ENCODE measurements at regions not wholly inside any gene's neighbourhood (a gene's known extent, or its start where the extent isn't known, plus 50 kb on each side); places are given as distances from the start of the nearest gene placed in this dataset.

GRCh38 chr6:62716719-62717118 is 430.7 kb upstream of the KHDRBS2 start:
- no peak overlapping the region for H3K4me3 Mint-ChIP-seq
- H3K9me3 Mint-ChIP-seq: no peaks in the 10 kb centered on the region
- H3K4me1 Mint-ChIP-seq: no peaks in the 10 kb centered on the region
- no peaks in the 10 kb centered on the region for H3K27me3 Mint-ChIP-seq
- no peak overlapping the region for H3K27ac Mint-ChIP-seq
- H3K36me3 Mint-ChIP-seq: no peaks in the 10 kb centered on the region

DNA sequence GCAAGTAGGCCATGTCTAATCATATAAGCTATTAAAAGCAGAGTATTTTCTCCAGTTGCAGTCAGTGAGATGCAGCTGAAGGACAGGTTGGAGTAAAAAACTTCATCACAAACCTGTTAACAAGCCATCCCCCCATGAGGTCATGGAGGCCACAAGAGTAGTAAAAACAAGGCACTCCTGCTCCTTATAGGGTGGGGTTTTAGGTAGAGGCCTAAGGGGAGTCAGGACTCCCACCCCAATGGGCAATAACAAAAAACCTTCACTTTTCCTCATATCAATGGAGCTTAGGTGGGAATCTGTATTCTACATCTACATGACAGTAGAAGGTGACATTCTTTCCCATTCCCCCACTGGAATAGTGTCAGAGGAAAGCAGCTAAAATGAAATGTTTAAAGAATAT is 428.1 kb upstream of the KHDRBS2 start:
- Mint-ChIP-seq H3K27ac (no peak overlapping the region), H3K27me3 (no peaks in the 10 kb centered on the region), H3K4me3 (no peak overlapping the region), H3K36me3 (no peaks in the 10 kb centered on the region), H3K9me3 (no peaks in the 10 kb centered on the region), H3K4me1 (no peaks in the 10 kb centered on the region)

- no peaks in the 10 kb centered on the region for H3K9me3 Mint-ChIP-seq
- H3K4me1 Mint-ChIP-seq: no peaks in the 10 kb centered on the region
- no peaks in the 10 kb centered on the region for H3K36me3 Mint-ChIP-seq
- no peaks in the 10 kb centered on the region for H3K27me3 Mint-ChIP-seq
- H3K4me3 Mint-ChIP-seq: no peak overlapping the region
- H3K27ac Mint-ChIP-seq: no peak overlapping the region
These were observed 425.7 kb upstream of the KHDRBS2 start for GRCh38 chr6:62711750-62712149.

DNA sequence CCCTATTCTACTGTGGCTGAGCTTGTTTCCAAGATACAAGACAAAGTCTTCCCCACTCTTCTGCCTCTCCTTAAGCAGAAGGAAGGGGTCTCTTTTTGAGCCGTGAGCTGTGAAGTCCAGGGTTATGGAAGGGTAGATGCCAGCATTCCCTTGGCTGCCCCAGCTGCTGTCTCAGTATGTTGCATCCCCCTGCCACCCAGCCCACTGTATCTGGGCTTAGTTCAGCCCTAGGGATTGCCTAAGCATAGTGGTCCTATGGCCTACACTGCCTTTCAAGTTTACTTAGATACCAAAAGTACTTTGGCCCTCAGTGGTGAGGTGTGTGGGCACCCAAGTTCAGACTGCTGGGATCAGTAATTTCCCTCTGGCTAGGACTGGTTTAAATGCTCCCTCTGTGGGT is 421.9 kb upstream of the KHDRBS2 start:
- Mint-ChIP-seq H3K27me3 (no peaks in the 10 kb centered on the region), H3K27ac (no peak overlapping the region), H3K4me1 (no peaks in the 10 kb centered on the region), H3K9me3 (no peaks in the 10 kb centered on the region), H3K4me3 (no peak overlapping the region), H3K36me3 (no peaks in the 10 kb centered on the region)

GRCh38 chr6:62707156-62707555 is 421.1 kb upstream of the KHDRBS2 start:
- Mint-ChIP-seq H3K27ac (no peak overlapping the region), H3K9me3 (no peaks in the 10 kb centered on the region)

DNA sequence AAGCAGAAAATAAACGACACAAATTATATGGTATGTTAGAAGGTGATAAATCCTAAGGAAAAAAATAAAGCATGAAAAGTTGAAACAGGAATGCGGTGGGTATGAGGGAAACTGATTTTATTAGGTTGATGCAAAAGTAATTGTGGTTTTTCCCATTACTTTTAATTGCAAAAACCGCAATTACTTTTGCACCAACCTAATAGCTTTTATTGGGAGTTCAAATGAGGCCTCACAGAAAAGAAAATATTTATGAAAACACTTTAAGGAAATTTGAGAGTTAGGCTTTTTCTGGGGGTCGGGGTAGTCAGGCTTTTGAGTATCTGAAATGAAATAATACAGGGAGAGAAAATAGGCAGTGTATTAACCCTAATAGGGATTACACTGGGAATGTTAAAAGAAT is 397.0 kb upstream of the KHDRBS2 start:
- H3K4me3 Mint-ChIP-seq: no peak overlapping the region
- H3K9me3 Mint-ChIP-seq: peaks cover 0 to 2% (median 1%) of the 10 kb centered on the region in 3 donors
- H3K36me3 Mint-ChIP-seq: peaks cover 2% of the 10 kb centered on the region
- no peaks in the 10 kb centered on the region for H3K4me1 Mint-ChIP-seq
- H3K27me3 Mint-ChIP-seq: no peaks in the 10 kb centered on the region
- no peak overlapping the region for H3K27ac Mint-ChIP-seq

More at GRCh38 chr6:62707156-62707555, 421.1 kb upstream of the KHDRBS2 start:
- no peaks in the 10 kb centered on the region for H3K27me3 Mint-ChIP-seq
- H3K4me1 Mint-ChIP-seq: no peaks in the 10 kb centered on the region
- H3K4me3 Mint-ChIP-seq: no peak overlapping the region
- no peaks in the 10 kb centered on the region for H3K36me3 Mint-ChIP-seq

DNA sequence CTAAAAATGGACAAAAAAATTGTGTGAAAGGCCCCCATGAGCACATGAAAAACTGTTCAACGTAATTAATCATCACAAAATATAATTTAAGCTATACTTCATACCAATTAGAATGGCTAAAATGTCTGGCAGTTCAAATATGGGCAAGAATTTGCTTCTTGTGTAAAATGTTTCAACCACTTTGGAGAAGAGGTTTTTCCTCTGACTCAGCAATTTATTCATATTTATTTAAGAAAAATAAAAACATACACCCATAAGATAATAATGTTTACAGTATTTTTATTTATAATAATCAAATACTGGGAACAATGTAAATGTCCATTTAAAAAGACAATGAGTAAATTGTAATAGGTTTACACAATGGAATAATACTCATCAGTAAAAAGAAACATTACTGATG is 395.1 kb upstream of the KHDRBS2 start:
- Mint-ChIP-seq H3K36me3 (peaks cover 2% of the 10 kb centered on the region), H3K27me3 (no peaks in the 10 kb centered on the region), H3K9me3 (peaks cover 2 to 9% (median 5%) of the 10 kb centered on the region in 3 donors), H3K4me3 (no peak overlapping the region), H3K27ac (no peak overlapping the region), H3K4me1 (no peaks in the 10 kb centered on the region)

GRCh38 chr6:62672989-62673388 is 387.0 kb upstream of the KHDRBS2 start:
- H3K27ac Mint-ChIP-seq: no peak overlapping the region
- peaks cover 1 to 9% (median 3%) of the 10 kb centered on the region in 3 donors for H3K9me3 Mint-ChIP-seq
- no peaks in the 10 kb centered on the region for H3K36me3 Mint-ChIP-seq
- no peaks in the 10 kb centered on the region for H3K27me3 Mint-ChIP-seq
- no peaks in the 10 kb centered on the region for H3K4me1 Mint-ChIP-seq
- no peak overlapping the region for H3K4me3 Mint-ChIP-seq

GRCh38 chr6:62670490-62671223 is 384.6 kb upstream of the KHDRBS2 start:
- peaks cover 0 to 1% (median 0%) of the 10 kb centered on the region in 3 donors for H3K9me3 Mint-ChIP-seq
- H3K27ac Mint-ChIP-seq: no peak overlapping the region
- H3K36me3 Mint-ChIP-seq: no peaks in the 10 kb centered on the region
- H3K4me1 Mint-ChIP-seq: no peaks in the 10 kb centered on the region
- H3K27me3 Mint-ChIP-seq: no peaks in the 10 kb centered on the region
- H3K4me3 Mint-ChIP-seq: no peak overlapping the region

DNA sequence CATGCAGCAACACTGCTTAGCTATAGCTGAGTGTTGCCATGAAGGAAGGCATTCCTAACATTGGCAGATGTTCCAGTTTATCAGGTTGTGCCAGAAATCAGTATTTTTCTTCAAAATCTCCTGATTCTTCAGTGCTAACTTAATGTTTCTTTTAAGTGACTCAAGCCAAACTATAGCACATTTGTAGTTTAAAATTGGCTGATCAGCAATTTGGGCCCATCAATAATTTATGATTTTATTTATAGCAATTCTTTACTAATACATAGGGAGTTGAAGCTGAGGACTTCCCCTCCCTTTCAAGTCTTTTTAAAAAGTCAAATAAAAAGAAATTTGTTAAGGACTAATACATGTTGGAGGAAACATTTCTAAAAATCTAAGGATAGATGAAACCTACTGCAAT is 383.8 kb upstream of the KHDRBS2 start:
- H3K4me1 Mint-ChIP-seq: no peaks in the 10 kb centered on the region
- no peaks in the 10 kb centered on the region for H3K27me3 Mint-ChIP-seq
- H3K36me3 Mint-ChIP-seq: no peaks in the 10 kb centered on the region
- H3K27ac Mint-ChIP-seq: no peak overlapping the region
- H3K9me3 Mint-ChIP-seq: no peaks in the 10 kb centered on the region
- H3K4me3 Mint-ChIP-seq: no peak overlapping the region

DNA sequence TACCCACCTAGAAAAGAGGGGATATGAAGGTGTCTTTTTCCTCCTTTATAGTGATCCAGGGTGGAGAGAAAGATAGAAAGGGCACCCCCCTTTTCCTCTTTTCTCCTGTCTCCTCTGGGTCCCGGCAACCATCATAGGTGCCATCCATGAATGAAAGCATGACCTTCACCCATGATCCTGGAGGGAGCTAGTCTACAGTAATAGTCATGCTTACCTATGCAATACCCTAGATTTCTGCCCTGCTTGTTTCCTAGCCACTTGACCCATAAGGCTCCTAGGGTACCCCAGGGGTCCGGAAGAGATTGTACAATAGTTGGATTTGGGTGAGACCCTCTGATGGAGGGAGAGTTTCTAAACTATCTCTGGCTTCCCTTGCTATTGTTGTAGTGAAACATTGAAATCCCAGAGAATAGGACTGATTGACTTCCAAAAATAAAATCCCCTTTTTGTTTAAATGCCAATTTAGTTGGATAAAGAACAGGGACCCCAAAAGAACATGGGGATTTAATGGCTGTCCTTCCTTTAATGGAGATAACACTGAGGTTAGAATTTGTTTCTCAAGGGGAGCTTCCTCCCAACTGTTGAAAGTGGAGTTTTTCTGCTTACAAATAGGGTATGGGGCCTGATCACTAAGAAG is 366.8 kb upstream of the KHDRBS2 start:
- no peaks in the 10 kb centered on the region for H3K36me3 Mint-ChIP-seq

DNA sequence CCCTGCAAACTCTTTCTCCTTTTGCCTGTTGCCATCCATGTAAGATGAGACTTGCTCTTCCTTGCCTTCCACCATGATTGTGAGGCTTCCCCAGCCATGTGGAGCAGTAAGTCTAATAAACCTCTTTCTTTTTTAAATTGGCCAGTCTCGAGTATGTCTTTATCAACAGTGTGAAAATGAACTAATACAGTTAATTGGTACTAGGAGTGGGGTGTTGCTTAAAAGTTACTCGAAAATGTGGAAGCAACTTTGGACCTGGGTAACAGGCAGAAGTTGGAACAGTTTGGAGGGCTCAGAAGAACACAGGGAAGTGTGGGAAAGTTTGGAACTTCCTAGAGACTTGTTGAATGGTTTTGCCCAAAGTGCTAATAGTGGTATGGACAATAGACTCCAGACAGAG is 359.2 kb upstream of the KHDRBS2 start:
- H3K9me3 Mint-ChIP-seq: peaks cover 13 to 27% (median 14%) of the 10 kb centered on the region in 3 donors
- H3K36me3 Mint-ChIP-seq: no peaks in the 10 kb centered on the region
- no peak overlapping the region for H3K4me3 Mint-ChIP-seq
- no peaks in the 10 kb centered on the region for H3K27me3 Mint-ChIP-seq
- H3K4me1 Mint-ChIP-seq: no peaks in the 10 kb centered on the region
- no peak overlapping the region for H3K27ac Mint-ChIP-seq

More for the DNA sequence above, 366.8 kb upstream of the KHDRBS2 start:
- no peak overlapping the region for H3K4me3 Mint-ChIP-seq
- no peaks in the 10 kb centered on the region for H3K27me3 Mint-ChIP-seq
- peaks cover 15 to 39% (median 23%) of the 10 kb centered on the region in 3 donors for H3K9me3 Mint-ChIP-seq
- H3K27ac Mint-ChIP-seq: peak overlapping the region in 1 of 3 donors; percentile 2
- no peaks in the 10 kb centered on the region for H3K4me1 Mint-ChIP-seq

DNA sequence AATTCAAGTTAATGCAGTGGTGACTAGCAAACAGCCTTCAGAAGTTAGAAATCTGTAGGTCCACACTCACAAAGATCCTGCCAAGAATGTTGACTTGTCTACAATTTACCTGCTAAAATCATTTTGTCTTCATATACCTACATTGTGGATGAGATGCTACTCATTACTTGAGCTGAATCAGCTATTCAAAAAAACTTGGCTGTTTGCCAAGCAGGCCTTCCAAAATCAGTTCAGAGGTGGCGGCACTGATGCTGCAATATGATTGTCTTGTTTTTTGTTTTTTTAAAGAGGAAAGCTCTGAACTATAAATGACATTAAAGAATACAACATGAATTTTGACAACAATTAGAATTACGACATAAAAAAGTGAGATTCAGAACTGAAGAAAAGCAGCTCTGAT is 354.7 kb upstream of the KHDRBS2 start:
- no peaks in the 10 kb centered on the region for H3K27me3 Mint-ChIP-seq
- no peaks in the 10 kb centered on the region for H3K4me1 Mint-ChIP-seq
- no peak overlapping the region for H3K4me3 Mint-ChIP-seq
- peaks cover 3 to 16% (median 10%) of the 10 kb centered on the region in 3 donors for H3K9me3 Mint-ChIP-seq
- no peak overlapping the region for H3K27ac Mint-ChIP-seq
- no peaks in the 10 kb centered on the region for H3K36me3 Mint-ChIP-seq

DNA sequence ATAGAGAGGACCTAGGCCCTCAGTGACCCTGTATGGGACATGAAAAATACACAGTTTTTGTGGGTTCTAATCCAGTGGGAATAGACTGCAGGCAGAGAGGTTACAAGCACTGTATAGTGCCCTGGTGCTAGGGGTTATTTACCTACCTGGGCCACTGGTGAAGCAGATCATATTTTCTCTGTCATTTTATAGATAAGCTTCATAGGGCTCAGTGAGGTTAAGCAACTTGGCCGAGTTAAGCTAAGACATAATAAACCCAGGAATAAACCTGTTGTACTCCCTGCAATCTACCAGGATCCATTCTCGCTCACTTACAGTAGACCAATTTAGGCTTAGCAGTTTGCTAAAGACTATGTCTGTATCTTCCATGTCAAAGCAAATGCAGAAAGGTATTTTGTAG is 340.6 kb upstream of the KHDRBS2 start:
- H3K27ac Mint-ChIP-seq: no peak overlapping the region
- no peaks in the 10 kb centered on the region for H3K27me3 Mint-ChIP-seq
- no peaks in the 10 kb centered on the region for H3K4me1 Mint-ChIP-seq
- no peaks in the 10 kb centered on the region for H3K36me3 Mint-ChIP-seq
- H3K4me3 Mint-ChIP-seq: no peak overlapping the region
- H3K9me3 Mint-ChIP-seq: peaks cover 0 to 4% (median 0%) of the 10 kb centered on the region in 3 donors

- no peak overlapping the region for H3K27ac Mint-ChIP-seq
These were observed 338.0 kb upstream of the KHDRBS2 start for GRCh38 chr6:62623846-62624532.

More at GRCh38 chr6:62623846-62624532, 338.0 kb upstream of the KHDRBS2 start:
- Mint-ChIP-seq H3K4me3 (no peak overlapping the region), H3K36me3 (no peaks in the 10 kb centered on the region), H3K9me3 (no peaks in the 10 kb centered on the region), H3K27me3 (no peaks in the 10 kb centered on the region), H3K4me1 (no peaks in the 10 kb centered on the region)

Data from IgD-negative memory B cell (primary cell).